GM12873 (cell line): ENCODE measurements at regions not wholly inside any gene's neighbourhood (a gene's known extent, or its start where the extent isn't known, plus 50 kb on each side); places are given as distances from the start of the nearest gene placed in this dataset.

ENCODE experiments used
- CTCF ChIP-seq: IDR thresholded peaks from 2 replicates; pipeline ENCODE4 v1.5.1; 2012; ENCODE audit warnings: low read depth, mild to moderate bottlenecking, moderate library complexity, low read length, control low read depth; ENCODE audit not compliant: insufficient read depth; ENCODE audit errors: missing control alignments

- no peak for TF ChIP-seq CTCF
Observed at GRCh38 chr3:111311709-111312235, 230.2 kb upstream of the CD96 start.

- TF ChIP-seq CTCF, result no peak
Observed at GRCh38 chr3:111314181-111314873, 227.7 kb upstream of the CD96 start.

GRCh38 chr3:111314898-111315297 is 227.1 kb upstream of the CD96 start:
- no peak for TF ChIP-seq CTCF

- no peak for TF ChIP-seq CTCF
Observed at GRCh38 chr3:111315930-111316587, 225.9 kb upstream of the CD96 start.

GRCh38 chr3:111318289-111318688 is 223.7 kb upstream of the CD96 start:
- no peak for TF ChIP-seq CTCF

DNA sequence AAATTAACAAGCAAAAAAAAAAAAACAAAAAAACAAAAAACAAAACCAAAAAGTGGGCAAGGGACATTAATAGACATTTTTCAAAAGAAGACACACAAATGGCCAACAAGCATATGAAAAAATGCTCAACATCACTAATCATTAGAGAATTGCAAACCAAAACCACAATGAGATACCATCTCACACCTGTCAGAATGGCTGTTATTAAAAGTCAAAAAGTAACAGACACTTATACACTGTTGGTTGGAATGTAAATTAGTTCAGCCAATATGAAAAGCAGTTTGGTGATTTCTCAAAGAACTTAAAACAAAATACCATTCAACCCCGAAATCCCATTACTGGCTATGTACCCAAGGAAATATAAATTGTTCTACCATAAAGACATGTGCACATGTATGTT is 222.4 kb upstream of the CD96 start:
- no peak for TF ChIP-seq CTCF

DNA sequence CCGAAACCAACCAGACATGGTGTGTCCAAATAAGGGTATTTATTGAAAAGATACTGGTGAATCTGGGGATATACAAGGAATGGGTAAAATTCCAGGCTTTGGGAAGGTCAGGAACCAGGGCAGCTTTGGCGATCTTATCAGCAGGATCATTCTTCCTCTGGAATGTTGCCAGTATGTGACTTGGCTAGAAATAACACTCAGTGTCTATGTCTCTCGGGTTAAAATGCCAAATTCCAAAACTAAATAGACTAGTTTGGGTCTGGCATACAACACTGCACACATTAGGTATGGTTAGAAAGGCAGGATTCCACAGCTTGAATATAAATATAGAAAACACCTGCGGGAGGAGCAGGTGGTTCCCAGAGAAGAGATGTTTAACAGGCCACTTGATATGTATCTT is 220.2 kb upstream of the CD96 start:
- no peak for TF ChIP-seq CTCF
